GM23338 (cell line): ENCODE measurements at regions not wholly inside any gene's neighbourhood (a gene's known extent, or its start where the extent isn't known, plus 50 kb on each side); places are given as distances from the start of the nearest gene placed in this dataset.

Experiments
- ATAC-seq: fragments of 200-7000 bp; cut with Tn5 transposase; 3 replicates; pipeline ENCODE4 v1.9.1; 2020
- DNase-seq: peaks from one replicate; pipeline ENCODE4 v3.0.0-alpha.2; 2015; ENCODE audit warnings: low spot score
- H2AFZ ChIP-seq: fragments of 200-600 bp; sonication (generic); 2 replicates; pipeline ENCODE4 v1.8.0; 2016; ENCODE audit warnings: antibody characterized with exemption, mild to moderate bottlenecking, moderate library complexity
- H3F3A ChIP-seq: fragments of 200-600 bp; sonication (generic); replicated peaks from 2 replicates; pipeline ENCODE4 v1.8.0; 2017; ENCODE audit warnings: antibody characterized with exemption, mixed run types, low read depth
- H3K27ac ChIP-seq: fragments of 200-600 bp; sonication (generic); 2 replicates; pipeline ENCODE4 v1.6.1; 2016; ENCODE audit warnings: low read depth
- H3K27me3 ChIP-seq: fragments of 200-600 bp; sonication (generic); 2 replicates; pipeline ENCODE4 v1.8.0; 2016; ENCODE audit warnings: mild to moderate bottlenecking, mixed run types, moderate library complexity; ENCODE audit not compliant: insufficient read depth
- H3K36me3 ChIP-seq: fragments of 200-600 bp; sonication (generic); 2 replicates; pipeline ENCODE4 v1.8.0; 2016; ENCODE audit warnings: mild to moderate bottlenecking; ENCODE audit not compliant: insufficient read depth
- H3K4me1 ChIP-seq: fragments of 200-600 bp; sonication (generic); 2 replicates; pipeline ENCODE4 v1.8.0; 2016; ENCODE audit warnings: mild to moderate bottlenecking, moderate library complexity; ENCODE audit not compliant: insufficient read depth
- H3K4me2 ChIP-seq: fragments of 200-600 bp; sonication (generic); 2 replicates; pipeline ENCODE4 v1.7.1; 2017; ENCODE audit warnings: mixed run types
- H3K4me3 ChIP-seq: fragments of 200-600 bp; sonication (generic); 2 replicates; pipeline ENCODE4 v1.6.1; 2016; ENCODE audit warnings: mixed run types
- H3K79me2 ChIP-seq: fragments of 200-600 bp; sonication (generic); replicated peaks from 2 replicates; pipeline ENCODE4 v1.8.0; 2017; ENCODE audit warnings: mild to moderate bottlenecking; ENCODE audit not compliant: insufficient read depth
- H3K9me2 ChIP-seq: fragments of 200-600 bp; sonication (generic); 2 replicates; pipeline ENCODE4 v1.8.0; 2017; ENCODE audit not compliant: insufficient read depth
- H4K20me1 ChIP-seq: fragments of 200-600 bp; sonication (generic); replicated peaks from 2 replicates; pipeline ENCODE4 v1.8.0; 2017; ENCODE audit warnings: mild to moderate bottlenecking; ENCODE audit not compliant: insufficient read depth
- H3K27ac Mint-ChIP-seq: 2 replicates; pipeline ENCODE4 v1.8.0; 2020; ENCODE audit warnings: inconsistent platforms, mild to moderate bottlenecking, moderate library complexity, mixed read lengths
- H3K27me3 Mint-ChIP-seq: 3 replicates; pipeline ENCODE4 v1.8.0; 2022; ENCODE audit warnings: low read depth, mild to moderate bottlenecking, moderate library complexity, mixed read lengths, inconsistent platforms; ENCODE audit not compliant: insufficient read depth, poor library complexity
- H3K36me3 Mint-ChIP-seq: 3 replicates; pipeline ENCODE4 v1.8.0; 2021; ENCODE audit warnings: low read depth, mild to moderate bottlenecking, inconsistent platforms, moderate library complexity, mixed read lengths
- H3K4me1 Mint-ChIP-seq: 3 replicates; pipeline ENCODE4 v1.8.0; 2020; ENCODE audit warnings: mild to moderate bottlenecking, inconsistent platforms, mixed read lengths
- H3K4me3 Mint-ChIP-seq: 3 replicates; pipeline ENCODE4 v1.8.0; 2021; ENCODE audit warnings: moderate library complexity, mild to moderate bottlenecking, inconsistent platforms, mixed read lengths
- H3K9me3 Mint-ChIP-seq: 3 replicates; pipeline ENCODE4 v1.8.0; 2020; ENCODE audit warnings: moderate library complexity, mild to moderate bottlenecking, inconsistent platforms, mixed read lengths
- CTCF ChIP-seq, 2 experiments: fragments of 200-600 bp in 1 of 2; sonication (generic) in 1 of 2; conservative IDR thresholded peaks; 2 replicates each; pipeline versions ENCODE4 v1.5.1 to v1.6.1; 2016 to 2017; ENCODE audit warnings: antibody characterized with exemption in 2 of 2, low read depth in 2 of 2, mild to moderate bottlenecking in 2 of 2, moderate library complexity in 1 of 2
- EZH2 ChIP-seq: fragments of 200-600 bp; sonication (generic); IDR thresholded peaks from one replicate; pipeline ENCODE4 v1.8.0; 2017; ENCODE audit warnings: antibody characterized with exemption, mild to moderate bottlenecking, low read depth; ENCODE audit not compliant: unreplicated experiment
- EZH2phosphoT487 ChIP-seq: fragments of 200-600 bp; sonication (generic); IDR thresholded peaks from one replicate; pipeline ENCODE4 v1.8.1; 2018; ENCODE audit warnings: antibody characterized with exemption; ENCODE audit not compliant: unreplicated experiment
- NANOG ChIP-seq: IDR thresholded peaks from 2 replicates; pipeline ENCODE4 v1.6.1; 2016; ENCODE audit warnings: antibody characterized with exemption, borderline replicate concordance
- STAT1 ChIP-seq: IDR thresholded peaks from one replicate; pipeline ENCODE4 v1.6.1; 2016; ENCODE audit warnings: antibody characterized with exemption; ENCODE audit not compliant: unreplicated experiment
- ZNF114 ChIP-seq: fragments of 250-450 bp; sonication (Bioruptor Pico); IDR thresholded peaks from 2 replicates; pipeline ENCODE4 v1.5.0; 2020; ENCODE audit warnings: mild to moderate bottlenecking, moderate library complexity
- TF ChIP-seq, protein P1 (sequence below): fragments of 250-450 bp; sonication (Bioruptor Pico); IDR thresholded peaks from 2 replicates; pipeline ENCODE4 v1.5.0; 2020; ENCODE audit warnings: mild to moderate bottlenecking, moderate library complexity

DNA sequence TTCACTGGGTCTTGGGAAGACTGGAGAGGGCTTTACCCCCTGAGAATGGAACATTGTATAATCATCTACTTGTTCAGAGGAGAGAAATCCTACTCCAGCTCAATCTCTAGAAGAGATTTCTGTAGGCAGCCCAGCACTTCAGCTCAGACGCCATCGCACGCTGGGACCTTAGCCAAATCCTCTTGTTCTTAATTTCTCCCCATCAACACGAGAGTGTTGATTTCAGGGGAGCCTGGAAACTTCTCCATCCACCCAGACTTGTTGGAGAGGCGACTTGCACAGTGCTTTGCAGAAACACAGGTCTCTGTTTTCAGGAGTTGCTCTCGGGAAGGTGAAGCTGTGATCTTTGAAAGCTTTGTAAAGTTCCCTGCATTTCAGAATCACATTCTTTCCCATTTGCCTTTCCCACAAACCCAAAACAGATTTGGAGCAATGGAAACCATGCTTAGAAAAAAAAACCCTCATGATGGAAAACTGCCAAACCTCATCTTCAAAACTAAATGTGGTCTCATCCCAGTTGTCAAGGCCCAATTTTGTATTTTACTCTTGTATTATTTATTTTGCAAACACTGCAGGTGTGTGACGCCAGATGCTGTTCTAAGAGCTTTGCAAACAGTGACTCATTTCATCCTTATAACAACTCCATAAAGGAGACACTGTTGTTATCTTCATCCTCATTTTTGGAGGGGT lies 60.9 kb downstream of the CALML3 start:
- no peaks in the 10 kb centered on the region for H3F3A ChIP-seq
- H3K4me3 ChIP-seq = no peak overlapping the region
- peak overlapping the region; percentile 72; the same call in 1 of the 2 replicates for H2AFZ ChIP-seq
- Mint-ChIP-seq H3K27me3 (peaks cover 14% of the 10 kb centered on the region), H3K9me3 (no peaks in the 10 kb centered on the region), H3K27ac (no peak overlapping the region), H3K36me3 (no peaks in the 10 kb centered on the region), H3K4me1 (peaks cover 41% of the 10 kb centered on the region), H3K4me3 (no peak overlapping the region)
- H3K79me2 ChIP-seq = no peaks in the 10 kb centered on the region
- H3K4me2 ChIP-seq = no peak overlapping the region
- H3K4me1 ChIP-seq = peaks cover 49% of the 10 kb centered on the region
- ATAC-seq (no peak), DNase-seq (no peak)
- no peaks in the 10 kb centered on the region for H4K20me1 ChIP-seq
- no peaks in the 10 kb centered on the region for H3K27me3 ChIP-seq
- H3K36me3 ChIP-seq = no peaks in the 10 kb centered on the region
- no peaks in the 10 kb centered on the region for H3K9me2 ChIP-seq
- no peak overlapping the region for H3K27ac ChIP-seq
- TF ChIP-seq NANOG = no peak
- TF ChIP-seq EZH2phosphoT487 = no peak

- ATAC-seq = no peak
- H3K4me1 ChIP-seq = peaks cover 53% of the 10 kb centered on the region
- DNase-seq = no peak
- Mint-ChIP-seq H3K4me1 (peaks cover 51% of the 10 kb centered on the region), H3K4me3 (no peak overlapping the region), H3K9me3 (no peaks in the 10 kb centered on the region), H3K27me3 (peaks cover 14% of the 10 kb centered on the region), H3K27ac (peak overlapping the region; percentile 50), H3K36me3 (no peaks in the 10 kb centered on the region)
- peak overlapping the region; percentile 52 for H3K4me2 ChIP-seq
- H3K27ac ChIP-seq = no peak overlapping the region
- TF ChIP-seq CTCF (conservative IDR thresholded peaks at IDR 0.05; ENCODE audit: low read depth in 2 of 2) = no peak
- H3K36me3 ChIP-seq = no peaks in the 10 kb centered on the region
- H3K27me3 ChIP-seq = no peaks in the 10 kb centered on the region
- peak overlapping the region; percentile 69 for H2AFZ ChIP-seq
- no peaks in the 10 kb centered on the region for H3F3A ChIP-seq
- H3K9me2 ChIP-seq = no peaks in the 10 kb centered on the region
- H3K79me2 ChIP-seq = no peaks in the 10 kb centered on the region
- H4K20me1 ChIP-seq = no peaks in the 10 kb centered on the region
- no peak overlapping the region for H3K4me3 ChIP-seq
Observed at GRCh38 chr10:5587151-5588079, 62.7 kb downstream of the CALML3 start.

- Mint-ChIP-seq H3K36me3 (no peaks in the 10 kb centered on the region), H3K4me3 (no peak overlapping the region)
- no peak overlapping the region for H2AFZ ChIP-seq
- TF ChIP-seq STAT1 (no peak), NANOG (no peak), EZH2phosphoT487 (no peak), EZH2 (no peak), ZNF114 (CRISPR knock-in tag) (no peak)
- TF ChIP-seq, protein P1, sequence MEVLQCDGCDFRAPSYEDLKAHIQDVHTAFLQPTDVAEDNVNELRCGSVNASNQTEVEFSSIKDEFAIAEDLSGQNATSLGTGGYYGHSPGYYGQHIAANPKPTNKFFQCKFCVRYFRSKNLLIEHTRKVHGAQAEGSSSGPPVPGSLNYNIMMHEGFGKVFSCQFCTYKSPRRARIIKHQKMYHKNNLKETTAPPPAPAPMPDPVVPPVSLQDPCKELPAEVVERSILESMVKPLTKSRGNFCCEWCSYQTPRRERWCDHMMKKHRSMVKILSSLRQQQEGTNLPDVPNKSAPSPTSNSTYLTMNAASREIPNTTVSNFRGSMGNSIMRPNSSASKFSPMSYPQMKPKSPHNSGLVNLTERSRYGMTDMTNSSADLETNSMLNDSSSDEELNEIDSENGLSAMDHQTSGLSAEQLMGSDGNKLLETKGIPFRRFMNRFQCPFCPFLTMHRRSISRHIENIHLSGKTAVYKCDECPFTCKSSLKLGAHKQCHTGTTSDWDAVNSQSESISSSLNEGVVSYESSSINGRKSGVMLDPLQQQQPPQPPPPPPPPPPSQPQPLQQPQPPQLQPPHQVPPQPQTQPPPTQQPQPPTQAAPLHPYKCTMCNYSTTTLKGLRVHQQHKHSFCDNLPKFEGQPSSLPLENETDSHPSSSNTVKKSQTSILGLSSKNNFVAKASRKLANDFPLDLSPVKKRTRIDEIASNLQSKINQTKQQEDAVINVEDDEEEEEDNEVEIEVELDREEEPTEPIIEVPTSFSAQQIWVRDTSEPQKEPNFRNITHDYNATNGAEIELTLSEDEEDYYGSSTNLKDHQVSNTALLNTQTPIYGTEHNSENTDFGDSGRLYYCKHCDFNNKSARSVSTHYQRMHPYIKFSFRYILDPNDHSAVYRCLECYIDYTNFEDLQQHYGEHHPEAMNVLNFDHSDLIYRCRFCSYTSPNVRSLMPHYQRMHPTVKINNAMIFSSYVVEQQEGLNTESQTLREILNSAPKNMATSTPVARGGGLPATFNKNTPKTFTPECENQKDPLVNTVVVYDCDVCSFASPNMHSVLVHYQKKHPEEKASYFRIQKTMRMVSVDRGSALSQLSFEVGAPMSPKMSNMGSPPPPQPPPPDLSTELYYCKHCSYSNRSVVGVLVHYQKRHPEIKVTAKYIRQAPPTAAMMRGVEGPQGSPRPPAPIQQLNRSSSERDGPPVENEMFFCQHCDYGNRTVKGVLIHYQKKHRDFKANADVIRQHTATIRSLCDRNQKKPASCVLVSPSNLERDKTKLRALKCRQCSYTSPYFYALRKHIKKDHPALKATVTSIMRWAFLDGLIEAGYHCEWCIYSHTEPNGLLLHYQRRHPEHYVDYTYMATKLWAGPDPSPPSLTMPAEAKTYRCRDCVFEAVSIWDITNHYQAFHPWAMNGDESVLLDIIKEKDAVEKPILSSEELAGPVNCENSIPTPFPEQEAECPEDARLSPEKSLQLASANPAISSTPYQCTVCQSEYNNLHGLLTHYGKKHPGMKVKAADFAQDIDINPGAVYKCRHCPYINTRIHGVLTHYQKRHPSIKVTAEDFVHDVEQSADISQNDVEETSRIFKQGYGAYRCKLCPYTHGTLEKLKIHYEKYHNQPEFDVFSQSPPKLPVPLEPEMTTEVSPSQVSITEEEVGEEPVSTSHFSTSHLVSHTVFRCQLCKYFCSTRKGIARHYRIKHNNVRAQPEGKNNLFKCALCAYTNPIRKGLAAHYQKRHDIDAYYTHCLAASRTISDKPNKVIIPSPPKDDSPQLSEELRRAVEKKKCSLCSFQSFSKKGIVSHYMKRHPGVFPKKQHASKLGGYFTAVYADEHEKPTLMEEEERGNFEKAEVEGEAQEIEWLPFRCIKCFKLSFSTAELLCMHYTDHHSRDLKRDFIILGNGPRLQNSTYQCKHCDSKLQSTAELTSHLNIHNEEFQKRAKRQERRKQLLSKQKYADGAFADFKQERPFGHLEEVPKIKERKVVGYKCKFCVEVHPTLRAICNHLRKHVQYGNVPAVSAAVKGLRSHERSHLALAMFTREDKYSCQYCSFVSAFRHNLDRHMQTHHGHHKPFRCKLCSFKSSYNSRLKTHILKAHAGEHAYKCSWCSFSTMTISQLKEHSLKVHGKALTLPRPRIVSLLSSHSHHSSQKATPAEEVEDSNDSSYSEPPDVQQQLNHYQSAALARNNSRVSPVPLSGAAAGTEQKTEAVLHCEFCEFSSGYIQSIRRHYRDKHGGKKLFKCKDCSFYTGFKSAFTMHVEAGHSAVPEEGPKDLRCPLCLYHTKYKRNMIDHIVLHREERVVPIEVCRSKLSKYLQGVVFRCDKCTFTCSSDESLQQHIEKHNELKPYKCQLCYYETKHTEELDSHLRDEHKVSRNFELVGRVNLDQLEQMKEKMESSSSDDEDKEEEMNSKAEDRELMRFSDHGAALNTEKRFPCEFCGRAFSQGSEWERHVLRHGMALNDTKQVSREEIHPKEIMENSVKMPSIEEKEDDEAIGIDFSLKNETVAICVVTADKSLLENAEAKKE = no peak
Observed at GRCh38 chr10:5588080-5588453, 63.3 kb downstream of the CALML3 start.

More at GRCh38 chr10:5588080-5588453, 63.3 kb downstream of the CALML3 start:
- Histone ChIP-seq H3K27ac (no peak overlapping the region), H3K9me2 (no peaks in the 10 kb centered on the region), H3F3A (no peaks in the 10 kb centered on the region), H3K4me2 (no peak overlapping the region), H3K4me1 (peaks cover 50% of the 10 kb centered on the region), H3K36me3 (no peaks in the 10 kb centered on the region), H3K79me2 (no peaks in the 10 kb centered on the region), H3K27me3 (no peaks in the 10 kb centered on the region), H3K4me3 (no peak overlapping the region), H4K20me1 (no peaks in the 10 kb centered on the region)
- ATAC-seq = no peak
- Mint-ChIP-seq H3K27ac (no peak overlapping the region), H3K9me3 (no peaks in the 10 kb centered on the region), H3K4me1 (peaks cover 50% of the 10 kb centered on the region), H3K27me3 (peaks cover 14% of the 10 kb centered on the region)
- no peak for DNase-seq
